Suprapubic skin (tissue), 4 donors: ENCODE measurements at regions not wholly inside any gene's neighbourhood (a gene's known extent, or its start where the extent isn't known, plus 50 kb on each side); places are given as distances from the start of the nearest gene placed in this dataset.
"Not testable (repeated sequence)": the region's sequence is repeated elsewhere in the genome, so short reads cannot be mapped to it uniquely, and the experiment has no call there.

Experiments used
- POLR2A ChIP-seq, 2 donors: fragments of 450-650 bp; IDR thresholded peaks; one replicate each; pipeline ENCODE4 v1.6.1; 2017; ENCODE audit warnings: antibody characterized with exemption in 2 of 2, mild to moderate bottlenecking in 2 of 2, moderate library complexity in 2 of 2
- POLR2AphosphoS5 ChIP-seq, 3 donors: sonication (generic); formaldehyde crosslinking; IDR thresholded peaks; one replicate each; pipeline ENCODE4 v1.6.1; 2017; ENCODE audit warnings: antibody characterized with exemption in 3 of 3
- TF ChIP-seq, protein P1 (sequence below), 2 donors: fragments of 200-600 bp in 1 of 2; fragments of 450-650 bp in 1 of 2; sonication (generic) in 1 of 2; IDR thresholded peaks; one replicate each; pipeline ENCODE4 v1.5.1; 2016 to 2019; ENCODE audit warnings: antibody characterized with exemption in 2 of 2, mild to moderate bottlenecking in 1 of 2, moderate library complexity in 1 of 2

DNA sequence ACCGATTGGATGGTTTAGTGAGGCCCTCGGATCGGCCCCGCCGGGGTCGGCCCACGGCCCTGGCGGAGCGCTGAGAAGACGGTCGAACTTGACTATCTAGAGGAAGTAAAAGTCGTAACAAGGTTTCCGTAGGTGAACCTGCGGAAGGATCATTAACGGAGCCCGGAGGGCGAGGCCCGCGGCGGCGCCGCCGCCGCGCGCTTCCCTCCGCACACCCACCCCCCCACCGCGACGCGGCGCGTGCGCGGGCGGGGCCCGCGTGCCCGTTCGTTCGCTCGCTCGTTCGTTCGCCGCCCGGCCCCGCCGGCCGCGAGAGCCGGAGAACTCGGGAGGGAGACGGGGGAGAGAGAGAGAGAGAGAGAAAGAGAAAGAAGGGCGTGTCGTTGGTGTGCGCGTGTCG lies 2127.0 kb upstream of the TPTE start:
- TF ChIP-seq, protein P1, sequence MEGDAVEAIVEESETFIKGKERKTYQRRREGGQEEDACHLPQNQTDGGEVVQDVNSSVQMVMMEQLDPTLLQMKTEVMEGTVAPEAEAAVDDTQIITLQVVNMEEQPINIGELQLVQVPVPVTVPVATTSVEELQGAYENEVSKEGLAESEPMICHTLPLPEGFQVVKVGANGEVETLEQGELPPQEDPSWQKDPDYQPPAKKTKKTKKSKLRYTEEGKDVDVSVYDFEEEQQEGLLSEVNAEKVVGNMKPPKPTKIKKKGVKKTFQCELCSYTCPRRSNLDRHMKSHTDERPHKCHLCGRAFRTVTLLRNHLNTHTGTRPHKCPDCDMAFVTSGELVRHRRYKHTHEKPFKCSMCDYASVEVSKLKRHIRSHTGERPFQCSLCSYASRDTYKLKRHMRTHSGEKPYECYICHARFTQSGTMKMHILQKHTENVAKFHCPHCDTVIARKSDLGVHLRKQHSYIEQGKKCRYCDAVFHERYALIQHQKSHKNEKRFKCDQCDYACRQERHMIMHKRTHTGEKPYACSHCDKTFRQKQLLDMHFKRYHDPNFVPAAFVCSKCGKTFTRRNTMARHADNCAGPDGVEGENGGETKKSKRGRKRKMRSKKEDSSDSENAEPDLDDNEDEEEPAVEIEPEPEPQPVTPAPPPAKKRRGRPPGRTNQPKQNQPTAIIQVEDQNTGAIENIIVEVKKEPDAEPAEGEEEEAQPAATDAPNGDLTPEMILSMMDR (IDR thresholded peaks at IDR 0.05) = not testable (repeated sequence)
- TF ChIP-seq POLR2A, POLR2AphosphoS5 (IDR thresholded peaks at IDR 0.05): not testable (repeated sequence)
